GM12878 (cell line): ENCODE measurements at regions not wholly inside any gene's neighbourhood (a gene's known extent, or its start where the extent isn't known, plus 50 kb on each side); places are given as distances from the start of the nearest gene placed in this dataset.

Source experiments
- ATAC-seq: fragments of 200-7000 bp; cut with Tn5 transposase; 3 replicates; pipeline ENCODE4 v1.9.1; 2020; ENCODE audit warnings: mild to moderate bottlenecking, moderate library complexity
- BruUV-seq: library from RNA; stranded (reverse); fragments of 400-500 nt; replicated peaks from 2 replicates; lab custom pipeline; 2021; lab: Mats Ljungman, UMichigan
- CTCF ChIA-PET: fragments of 300-600 bp; sonication (Branson Sonifier 250); formaldehyde crosslinking; extraction: SDS; loops from one replicate; lab custom pipeline; 2021; ENCODE audit warnings: inconsistent platforms; lab: Yijun Ruan, JAX
- POLR2A ChIA-PET: fragments of 350-600 bp; formaldehyde crosslinking; extraction: SDS; loops from one replicate; lab custom pipeline; 2021; ENCODE audit warnings: inconsistent platforms; lab: Charles Lee
- RAD21 ChIA-PET: fragments of 300-600 bp; sonication (Branson Sonifier 250); formaldehyde crosslinking; loops from one replicate; lab custom pipeline; 2023; ENCODE audit warnings: antibody characterized with exemption; ENCODE audit not compliant: unreplicated experiment; lab: Charles Lee
- SMC1A ChIA-PET: fragments of 300-600 bp; sonication (Branson Sonifier 250); formaldehyde crosslinking; loops from one replicate; lab custom pipeline; 2023; ENCODE audit not compliant: unreplicated experiment, uncharacterized antibody; lab: Charles Lee
- DNase-seq: peaks from one replicate; pipeline ENCODE4 v3.0.0-alpha.2; 2011; ENCODE audit warnings: low read depth, low spot score
- FAIRE-seq: peaks from 3 replicates; lab custom pipeline; 2011; peaks lifted over from hg19 to GRCh38; lab: Jason Lieb, UNC
- H2AFZ ChIP-seq: 2 replicates; pipeline ENCODE4 v1.6.0; 2011; ENCODE audit warnings: low read depth, low read length, control low read depth; ENCODE audit not compliant: control insufficient read depth
- H3K27ac ChIP-seq: 2 replicates; pipeline ENCODE4 v1.5.1; 2011; ENCODE audit warnings: control low read depth; ENCODE audit not compliant: control insufficient read depth, insufficient read depth
- H3K27me3 ChIP-seq, 2 experiments: replicated peaks in 1 of 2; 2 replicates each; pipeline versions ENCODE4 v1.6.0 to v1.6.1; 2011; ENCODE audit warnings: low read length in 1 of 2; ENCODE audit not compliant: control insufficient read depth in 2 of 2, insufficient read depth in 2 of 2
- H3K36me3 ChIP-seq, 2 experiments: 2 replicates each; pipeline ENCODE4 v1.5.1; 2011; ENCODE audit warnings: low read length in 1 of 2; ENCODE audit not compliant: control insufficient read depth in 2 of 2, insufficient read depth in 2 of 2
- H3K4me1 ChIP-seq: 2 replicates; pipeline ENCODE4 v1.6.1; 2011; ENCODE audit warnings: mild to moderate bottlenecking, low read length, moderate library complexity, mixed read lengths; ENCODE audit not compliant: control insufficient read depth, insufficient read depth
- H3K4me2 ChIP-seq: 2 replicates; pipeline ENCODE4 v1.6.0; 2011; ENCODE audit warnings: control low read depth; ENCODE audit not compliant: control insufficient read depth, insufficient read depth
- H3K4me3 ChIP-seq: fragments of 200-600 bp; sonication (generic); 2 replicates; pipeline ENCODE4 v1.5.1; 2016
- H3K79me2 ChIP-seq: 2 replicates; pipeline ENCODE4 v1.6.0; 2011; ENCODE audit warnings: low read length; ENCODE audit not compliant: control insufficient read depth, insufficient read depth
- H3K9ac ChIP-seq: 2 replicates; pipeline ENCODE4 v1.8.0; 2011; ENCODE audit warnings: low read length, control low read depth, mixed read lengths; ENCODE audit not compliant: control insufficient read depth, insufficient read depth
- H3K9me3 ChIP-seq: replicated peaks from 3 replicates; pipeline ENCODE4 v1.5.1; 2011; ENCODE audit warnings: mild to moderate bottlenecking, low read length; ENCODE audit not compliant: control insufficient read depth, insufficient read depth
- H4K20me1 ChIP-seq: 2 replicates; pipeline ENCODE4 v1.6.0; 2011; ENCODE audit not compliant: control insufficient read depth, insufficient read depth
- PML ChIP-seq: IDR thresholded peaks from 2 replicates; pipeline ENCODE4 v1.6.1; 2012; ENCODE audit warnings: low read length, inconsistent platforms
- RUNX3 ChIP-seq: IDR thresholded peaks from 2 replicates; pipeline ENCODE4 v1.6.1; 2012; ENCODE audit warnings: low read length, inconsistent platforms
- SIN3A ChIP-seq: IDR thresholded peaks from 2 replicates; pipeline ENCODE4 v1.6.1; 2012; ENCODE audit warnings: low read depth, low read length, improper control_type of control experiment
- SMAD5 ChIP-seq: IDR thresholded peaks from 2 replicates; pipeline ENCODE4 v1.6.1; 2016; ENCODE audit warnings: antibody characterized with exemption, low read depth
- SP1 ChIP-seq: IDR thresholded peaks from one replicate; pipeline ENCODE4 v1.6.1; 2011; ENCODE audit warnings: low read depth, low read length
- STAT3 ChIP-seq: IDR thresholded peaks from 2 replicates; pipeline ENCODE4 v1.6.1; 2011; ENCODE audit warnings: low read depth, low read length, improper control_type of control experiment
- WGBS: methylation state at CpG from one replicate; pipeline ENCODE4 v1.1.6; 2016; ENCODE audit warnings: low lambda C conversion rate; ENCODE audit not compliant: insufficient replicate concordance, insufficient coverage; ENCODE audit errors: missing lambda C conversion rate; 5-methylcytosine and 5-hydroxymethylcytosine counted together
- in situ Hi-C: fragments of 300-500 bp; cut with MboI; formaldehyde crosslinking; loops from 9 replicates; pipeline ENCODE4 v1.14.3; 2018; ENCODE audit warnings: mixed read lengths
- intact Hi-C: fragments of 100-400 bp; cut with micrococcal nuclease; formaldehyde crosslinking; loops from one replicate; pipeline ENCODE4 v1.14.2; 2022; ENCODE audit not compliant: unreplicated experiment
- TF ChIP-seq, protein P1 (sequence below): fragments of 450-650 bp; IDR thresholded peaks from 2 replicates; pipeline ENCODE4 v1.6.1; 2014; ENCODE audit warnings: mild to moderate bottlenecking
- TF ChIP-seq, protein P2 (sequence below): fragments of 450-650 bp; formaldehyde crosslinking; IDR thresholded peaks from 2 replicates; pipeline ENCODE4 v1.5.0; 2022; ENCODE audit warnings: mild to moderate bottlenecking, missing genetic modification characterization

DNA sequence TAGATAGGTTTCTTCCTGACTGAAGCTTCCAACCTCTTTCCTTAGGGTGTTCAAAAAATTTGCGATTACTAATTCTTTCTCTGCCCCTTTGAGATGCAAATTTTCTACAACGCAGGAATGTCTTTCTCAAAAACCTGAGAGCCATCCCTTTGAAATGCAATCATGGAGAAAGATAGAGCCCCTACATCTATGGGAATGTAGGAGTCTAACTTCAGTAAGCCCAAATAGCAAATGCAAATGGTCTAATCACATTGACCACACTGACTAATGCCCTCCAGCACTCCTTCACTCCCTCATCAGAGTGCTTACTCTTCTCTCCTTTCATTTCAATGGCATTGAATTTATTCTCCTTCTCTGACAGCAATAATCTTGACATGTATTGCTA lies 107.1 kb downstream of the SLC6A15 start (continued):
- TF ChIP-seq, protein P1, sequence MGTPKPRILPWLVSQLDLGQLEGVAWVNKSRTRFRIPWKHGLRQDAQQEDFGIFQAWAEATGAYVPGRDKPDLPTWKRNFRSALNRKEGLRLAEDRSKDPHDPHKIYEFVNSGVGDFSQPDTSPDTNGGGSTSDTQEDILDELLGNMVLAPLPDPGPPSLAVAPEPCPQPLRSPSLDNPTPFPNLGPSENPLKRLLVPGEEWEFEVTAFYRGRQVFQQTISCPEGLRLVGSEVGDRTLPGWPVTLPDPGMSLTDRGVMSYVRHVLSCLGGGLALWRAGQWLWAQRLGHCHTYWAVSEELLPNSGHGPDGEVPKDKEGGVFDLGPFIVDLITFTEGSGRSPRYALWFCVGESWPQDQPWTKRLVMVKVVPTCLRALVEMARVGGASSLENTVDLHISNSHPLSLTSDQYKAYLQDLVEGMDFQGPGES: no peak
- no peak for TF ChIP-seq SIN3A
- TF ChIP-seq, protein P2, sequence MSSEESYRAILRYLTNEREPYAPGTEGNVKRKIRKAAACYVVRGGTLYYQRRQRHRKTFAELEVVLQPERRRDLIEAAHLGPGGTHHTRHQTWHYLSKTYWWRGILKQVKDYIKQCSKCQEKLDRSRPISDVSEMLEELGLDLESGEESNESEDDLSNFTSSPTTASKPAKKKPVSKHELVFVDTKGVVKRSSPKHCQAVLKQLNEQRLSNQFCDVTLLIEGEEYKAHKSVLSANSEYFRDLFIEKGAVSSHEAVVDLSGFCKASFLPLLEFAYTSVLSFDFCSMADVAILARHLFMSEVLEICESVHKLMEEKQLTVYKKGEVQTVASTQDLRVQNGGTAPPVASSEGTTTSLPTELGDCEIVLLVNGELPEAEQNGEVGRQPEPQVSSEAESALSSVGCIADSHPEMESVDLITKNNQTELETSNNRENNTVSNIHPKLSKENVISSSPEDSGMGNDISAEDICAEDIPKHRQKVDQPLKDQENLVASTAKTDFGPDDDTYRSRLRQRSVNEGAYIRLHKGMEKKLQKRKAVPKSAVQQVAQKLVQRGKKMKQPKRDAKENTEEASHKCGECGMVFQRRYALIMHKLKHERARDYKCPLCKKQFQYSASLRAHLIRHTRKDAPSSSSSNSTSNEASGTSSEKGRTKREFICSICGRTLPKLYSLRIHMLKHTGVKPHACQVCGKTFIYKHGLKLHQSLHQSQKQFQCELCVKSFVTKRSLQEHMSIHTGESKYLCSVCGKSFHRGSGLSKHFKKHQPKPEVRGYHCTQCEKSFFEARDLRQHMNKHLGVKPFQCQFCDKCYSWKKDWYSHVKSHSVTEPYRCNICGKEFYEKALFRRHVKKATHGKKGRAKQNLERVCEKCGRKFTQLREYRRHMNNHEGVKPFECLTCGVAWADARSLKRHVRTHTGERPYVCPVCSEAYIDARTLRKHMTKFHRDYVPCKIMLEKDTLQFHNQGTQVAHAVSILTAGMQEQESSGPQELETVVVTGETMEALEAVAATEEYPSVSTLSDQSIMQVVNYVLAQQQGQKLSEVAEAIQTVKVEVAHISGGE (CRISPR knock-in tag): no peak
- TF ChIP-seq PML: no peak
- TF ChIP-seq STAT3: no peak
- no peak for TF ChIP-seq RUNX3

DNA sequence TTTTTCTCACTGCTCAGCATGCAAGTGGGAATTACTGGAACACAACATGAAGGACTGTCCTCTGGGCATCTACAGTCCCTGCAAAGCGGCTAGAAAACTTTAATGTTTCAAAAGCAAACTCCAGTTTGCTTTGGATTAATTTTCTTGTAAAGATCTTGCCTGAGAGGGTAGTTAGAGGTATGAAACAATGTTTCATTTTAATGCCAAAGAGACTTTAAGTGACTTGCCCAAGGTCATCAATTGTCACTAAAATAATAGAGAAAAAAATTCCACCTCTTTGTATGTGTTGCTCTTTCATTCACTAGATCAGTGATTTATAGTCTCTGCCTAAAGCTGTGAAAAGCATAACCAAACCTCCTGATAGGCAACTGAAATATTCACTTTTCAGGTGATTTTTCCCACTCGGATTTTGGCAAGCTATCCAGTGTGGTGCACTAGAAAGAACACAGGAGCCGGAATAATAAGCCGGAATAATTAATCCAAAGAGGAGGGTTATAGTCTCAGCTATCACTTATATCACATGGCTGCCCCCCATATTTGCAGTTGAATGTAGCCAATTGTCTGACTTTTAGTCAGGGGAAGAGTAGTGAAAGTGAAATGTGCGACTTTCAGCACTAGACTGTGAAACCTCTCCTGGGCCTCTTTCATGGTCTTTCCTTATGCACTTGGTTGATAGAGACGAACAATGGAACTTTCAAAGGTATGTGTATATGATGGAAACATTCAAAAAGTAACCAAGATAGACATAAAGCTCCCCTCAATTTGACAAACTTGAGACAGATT lies 107.7 kb downstream of the SLC6A15 start:
- SMC1A ChIA-PET: no interaction called here
- H3K4me2 ChIP-seq: no peak overlapping the region
- no peak overlapping the region for H3K27ac ChIP-seq
- no peaks in the 10 kb centered on the region for H3K36me3 ChIP-seq
- no peak overlapping the region for H2AFZ ChIP-seq
- in situ Hi-C loops: no loop called here
- no peaks in the 10 kb centered on the region for H3K79me2 ChIP-seq
- H3K9ac ChIP-seq: no peak overlapping the region
- H3K4me1 ChIP-seq: no peaks in the 10 kb centered on the region
- TF ChIP-seq SMAD5 (no peak), SP1 (no peak)
- TF ChIP-seq, all 136 proteins: peak for 0
- DNase-seq (no peak), ATAC-seq (peak; percentile 38; the same call in 1 of the 3 replicates), FAIRE-seq (no peak)
- Histone ChIP-seq H3K9me3 (no peaks in the 10 kb centered on the region), H3K4me3 (no peak overlapping the region), H3K27me3 (no peaks in the 10 kb centered on the region), H4K20me1 (no peaks in the 10 kb centered on the region)
- RAD21 ChIA-PET: no interaction called here
- no TSS peak for BruUV-seq
- 40% methylated on average over 6 of the region's 6 CpGs for WGBS
- POLR2A ChIA-PET: no interaction called here
- CTCF ChIA-PET: no interaction called here
- intact Hi-C loops: no loop called here
